Suprapubic skin (tissue), 3 donors: ENCODE measurements at regions not wholly inside any gene's neighbourhood (a gene's known extent, or its start where the extent isn't known, plus 50 kb on each side); places are given as distances from the start of the nearest gene placed in this dataset.

Experiments used
- CTCF ChIP-seq, 2 donors: fragments of 200-600 bp in 1 of 2; fragments of 450-650 bp in 1 of 2; sonication (generic) in 1 of 2; IDR thresholded peaks; one replicate each; pipeline ENCODE4 v1.5.1; 2016 to 2019; ENCODE audit warnings: antibody characterized with exemption in 2 of 2, mild to moderate bottlenecking in 1 of 2, moderate library complexity in 1 of 2
- EP300 ChIP-seq: sonication (generic); formaldehyde crosslinking; IDR thresholded peaks from one replicate; pipeline ENCODE4 v1.6.1; 2017; ENCODE audit warnings: antibody characterized with exemption

- TF ChIP-seq CTCF (IDR thresholded peaks at IDR 0.05) = no peak
- TF ChIP-seq EP300 = no peak
These were observed 83.3 kb downstream of the NOG start for GRCh38 chr17:56676810-56677209.
